Inflammatory macrophage treated with lipopolysaccharide for 1 hour (primary cell): ENCODE measurements at regions not wholly inside any gene's neighbourhood (a gene's known extent, or its start where the extent isn't known, plus 50 kb on each side); places are given as distances from the start of the nearest gene placed in this dataset.

Experiments
- DNase-seq, 2 donors: peaks; one replicate each; pipeline ENCODE4 v3.0.0-alpha.2; 2020 to 2022

- no peak for DNase-seq
Measured at GRCh38 chr6:54010340-54011276, 100.6 kb upstream of the MLIP start.

- DNase-seq = no peak
Measured at GRCh38 chr6:54011277-54011648, 100.0 kb upstream of the MLIP start.

GRCh38 chr6:54013966-54014365, 97.3 kb upstream of the MLIP start:
- no peak for DNase-seq

- no peak for DNase-seq
Measured at GRCh38 chr6:54014440-54014839, 96.8 kb upstream of the MLIP start.

GRCh38 chr6:54017877-54018276, 93.4 kb upstream of the MLIP start:
- no peak for DNase-seq

GRCh38 chr6:54018722-54019121, 92.5 kb upstream of the MLIP start:
- DNase-seq = no peak

GRCh38 chr6:54019860-54020259, 91.4 kb upstream of the MLIP start:
- DNase-seq = no peak

GRCh38 chr6:54020334-54020733, 90.9 kb upstream of the MLIP start:
- DNase-seq = no peak

- DNase-seq = no peak
Measured at GRCh38 chr6:54026652-54027400, 84.4 kb upstream of the MLIP start.

- no peak for DNase-seq
Measured at GRCh38 chr6:54028170-54028569, 83.1 kb upstream of the MLIP start.

- no peak for DNase-seq
Measured at GRCh38 chr6:54029187-54029586, 82.1 kb upstream of the MLIP start.

- DNase-seq = no peak
Measured at GRCh38 chr6:54031169-54031568, 80.1 kb upstream of the MLIP start.

GRCh38 chr6:54037277-54037779, 73.9 kb upstream of the MLIP start:
- DNase-seq = no peak

- DNase-seq = no peak
Measured at GRCh38 chr6:54040545-54040944, 70.7 kb upstream of the MLIP start.

GRCh38 chr6:54041239-54041638, 70.0 kb upstream of the MLIP start:
- no peak for DNase-seq

- DNase-seq = no peak
Measured at GRCh38 chr6:54043360-54043759, 67.9 kb upstream of the MLIP start.

- no peak for DNase-seq
Measured at GRCh38 chr6:54044059-54044458, 67.2 kb upstream of the MLIP start.

- DNase-seq = no peak
Measured at GRCh38 chr6:54048782-54049181, 62.5 kb upstream of the MLIP start.

GRCh38 chr6:54050750-54051149, 60.5 kb upstream of the MLIP start:
- DNase-seq = no peak

- no peak for DNase-seq
Measured at GRCh38 chr6:54053881-54054391, 57.3 kb upstream of the MLIP start.

GRCh38 chr6:54056105-54056504, 55.1 kb upstream of the MLIP start:
- DNase-seq = no peak

GRCh38 chr6:54057058-54057457, 54.2 kb upstream of the MLIP start:
- DNase-seq = no peak

GRCh38 chr6:54058236-54058635, 53.0 kb upstream of the MLIP start:
- no peak for DNase-seq

GRCh38 chr6:54059683-54060082, 51.6 kb upstream of the MLIP start:
- DNase-seq = no peak
